ENCODE measurements at regions not wholly inside any gene's neighbourhood (a gene's known extent, or its start where the extent isn't known, plus 50 kb on each side); places are given as distances from the start of the nearest gene placed in this dataset.

DNA sequence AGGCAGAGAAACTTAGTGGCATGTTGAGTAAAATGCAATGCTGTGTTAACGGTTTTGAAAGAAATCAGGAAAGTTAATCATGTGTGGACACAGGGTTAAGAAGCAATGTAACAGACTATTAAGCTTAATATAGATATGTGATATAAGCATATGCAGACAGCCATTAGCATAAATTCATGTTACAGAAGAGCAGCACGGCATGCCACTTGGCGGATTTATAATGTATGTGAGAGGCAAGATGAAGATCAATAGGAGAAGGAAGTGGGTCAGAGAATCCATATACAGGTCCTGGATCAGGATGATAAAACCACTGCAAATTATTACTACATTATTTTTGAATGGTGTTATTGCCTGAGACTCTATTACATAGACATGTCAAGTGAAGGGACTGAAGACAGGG, 694.3 kb downstream of the MCTP2 start:
- no peak for DNase-seq

DNA sequence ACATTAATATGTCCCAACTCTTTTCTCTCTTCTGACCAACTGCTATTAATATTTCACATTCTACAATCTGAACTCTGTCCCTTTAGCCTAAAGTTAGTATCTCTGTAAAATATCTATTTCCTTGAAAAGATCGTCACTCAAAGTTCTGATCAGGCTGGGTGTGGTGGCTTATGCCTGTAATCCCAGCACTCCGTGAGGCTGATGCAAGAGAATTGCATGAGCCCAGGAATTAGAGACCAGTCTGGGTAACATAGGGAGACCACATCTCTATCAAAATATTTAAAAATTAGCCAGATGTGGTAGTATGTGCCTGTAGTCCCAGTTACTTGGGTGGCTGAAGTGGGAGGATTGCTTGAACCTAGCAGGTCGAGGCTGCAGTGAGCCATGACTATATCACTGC, 695.6 kb downstream of the MCTP2 start:
- DNase-seq: no peak

DNA sequence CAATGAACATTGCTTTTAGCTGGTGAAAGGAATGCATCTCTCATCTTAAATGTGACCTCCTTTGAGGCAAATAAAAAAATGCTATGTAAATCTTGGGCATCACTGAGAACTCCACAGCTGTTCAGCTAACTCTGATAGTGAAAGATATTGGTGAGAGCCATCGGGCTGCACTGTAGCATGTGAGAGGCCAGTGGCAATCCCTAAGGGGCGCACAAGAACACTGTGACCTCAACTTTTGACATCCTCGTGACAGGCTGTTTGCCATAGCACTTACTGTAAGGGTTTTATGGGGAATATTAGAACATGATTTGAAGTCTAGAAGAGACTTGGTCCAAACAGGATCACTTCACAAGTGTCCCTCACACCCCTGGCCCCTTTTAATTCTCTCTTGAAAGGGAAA, 697.9 kb downstream of the MCTP2 start:
- DNase-seq: no peak

DNA sequence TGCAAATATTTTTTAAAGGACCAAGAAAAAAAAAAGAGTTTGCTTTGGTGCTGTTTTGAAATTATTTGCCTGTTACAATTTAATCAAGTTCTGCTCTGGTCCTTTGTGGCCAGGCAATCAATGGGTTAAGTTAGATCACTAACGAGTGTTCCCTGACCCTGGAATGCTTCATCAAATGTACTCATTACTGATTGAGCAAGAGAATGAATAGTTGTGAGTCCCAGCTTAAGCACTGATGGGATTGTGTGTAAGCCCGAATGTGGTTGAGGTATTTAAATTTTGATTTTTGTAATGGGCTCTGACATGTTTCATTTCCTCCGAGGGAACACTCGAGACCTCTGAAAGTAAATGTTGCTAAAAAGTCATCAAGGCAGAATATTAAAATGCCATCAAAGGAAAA, 699.1 kb downstream of the MCTP2 start:
- no peak for DNase-seq

DNA sequence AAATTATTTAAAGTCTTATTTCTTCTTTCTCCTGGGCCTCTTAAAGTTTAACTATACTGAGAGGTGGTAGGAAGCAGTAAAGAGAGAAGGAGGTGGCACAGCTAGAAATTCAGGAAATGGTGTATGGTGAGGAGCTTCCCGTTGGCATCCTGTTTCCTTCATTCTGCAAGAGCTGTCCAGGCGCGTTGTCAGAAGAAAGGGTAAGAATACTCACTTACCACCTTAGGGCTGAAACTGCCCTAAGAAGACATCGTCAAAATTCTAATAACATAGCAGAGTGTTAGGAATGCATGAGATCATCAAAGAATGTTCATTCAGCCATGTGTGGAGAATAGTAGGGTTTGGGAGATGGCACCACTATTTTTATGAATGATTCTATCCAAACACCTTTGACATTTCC, 699.6 kb downstream of the MCTP2 start:
- no peak for DNase-seq

DNA sequence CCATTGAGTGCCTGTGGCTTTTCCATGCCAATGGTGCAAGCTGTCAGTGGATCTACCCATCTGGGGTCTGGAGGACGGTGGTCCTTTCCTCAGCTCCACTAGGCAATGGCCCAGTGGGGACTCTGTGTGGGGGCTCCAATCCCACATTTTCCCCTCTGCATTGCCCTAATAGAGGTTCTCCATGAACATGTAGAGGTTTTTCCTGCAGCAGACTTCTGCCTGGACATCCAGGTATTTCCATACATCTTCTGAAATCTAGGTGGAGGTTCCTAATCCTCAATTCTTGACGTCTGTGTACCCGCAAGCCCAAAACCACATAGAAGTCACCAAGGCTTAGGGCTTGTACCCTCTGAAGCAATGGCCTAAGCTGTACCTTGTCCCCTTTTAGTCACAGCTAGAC, 703.1 kb downstream of the MCTP2 start:
- DNase-seq: no peak

DNA sequence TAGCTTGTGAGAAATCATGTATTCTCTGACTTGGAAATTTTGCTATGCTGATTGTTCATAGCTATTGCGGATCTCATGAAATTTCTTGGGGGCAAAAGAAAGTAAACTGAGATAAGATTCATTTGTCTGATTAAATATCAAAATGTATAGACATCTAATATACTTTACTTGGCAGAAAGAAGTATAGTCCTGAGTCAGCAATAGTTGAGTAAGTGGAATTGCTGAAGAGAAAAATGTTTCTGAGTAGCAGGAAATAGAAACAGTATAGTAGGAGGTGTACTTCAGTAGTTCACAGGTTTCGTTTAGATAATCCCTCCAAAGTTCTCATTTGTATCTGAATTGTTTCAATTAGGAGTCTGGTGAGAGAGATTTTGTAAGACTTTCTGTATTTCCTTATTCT, 705.9 kb downstream of the MCTP2 start:
- DNase-seq: no peak

DNA sequence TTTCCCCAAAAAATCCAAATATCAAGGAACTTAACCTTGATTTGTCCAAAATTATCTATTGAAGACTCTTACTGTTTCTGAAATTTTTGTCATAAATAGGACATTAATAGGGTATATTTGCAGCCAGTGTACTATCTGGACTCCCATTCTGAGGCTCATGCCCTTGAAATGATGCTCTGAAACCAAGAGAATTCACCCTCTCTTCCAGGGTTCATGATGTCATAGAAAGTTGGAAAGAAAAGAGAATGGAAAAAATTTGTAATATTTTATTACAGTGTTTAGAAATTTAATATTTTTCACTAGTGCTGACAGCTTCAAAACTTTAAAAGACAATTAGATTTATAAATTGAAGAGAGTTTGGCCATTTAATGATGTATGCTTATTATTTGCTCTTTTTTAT, 712.5 kb downstream of the MCTP2 start:
- DNase-seq: no peak

DNA sequence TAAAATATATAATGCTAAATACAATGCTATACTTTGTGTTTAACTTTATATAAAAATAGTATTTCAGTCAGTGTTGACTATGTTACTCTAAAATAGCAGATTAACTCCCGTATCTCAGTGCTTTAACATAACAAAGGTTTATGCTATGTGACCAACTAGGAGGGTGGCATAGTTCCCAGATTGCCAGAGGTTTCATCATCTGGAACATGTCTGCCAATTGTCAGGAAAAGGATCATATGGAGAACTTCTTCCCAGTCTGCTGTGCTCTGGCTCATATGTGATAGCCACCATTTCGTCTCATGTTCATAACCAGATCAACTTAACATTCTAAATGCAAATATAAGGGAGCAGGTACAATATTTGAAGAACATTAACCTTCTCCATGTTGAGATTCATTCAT, 720.2 kb downstream of the MCTP2 start:
- DNase-seq: no peak

DNA sequence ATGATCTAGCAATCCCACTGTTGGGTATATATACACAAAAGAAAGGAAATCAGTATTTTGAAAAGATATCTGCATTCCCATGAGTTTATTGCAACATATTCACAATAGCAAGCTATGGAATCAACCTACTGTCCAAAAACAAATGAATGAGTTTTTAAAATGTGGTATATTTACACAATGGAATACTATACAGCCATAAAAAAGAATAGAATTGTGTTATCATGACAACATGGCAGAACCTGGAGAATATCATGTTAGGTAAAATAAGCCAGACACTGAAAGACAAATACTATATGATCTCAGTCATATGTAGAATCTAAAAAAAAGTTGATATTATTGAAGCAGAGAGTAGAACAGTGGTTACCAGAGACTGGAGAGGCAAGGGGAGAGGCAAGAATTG, 732.6 kb downstream of the MCTP2 start:
- DNase-seq: no peak

DNA sequence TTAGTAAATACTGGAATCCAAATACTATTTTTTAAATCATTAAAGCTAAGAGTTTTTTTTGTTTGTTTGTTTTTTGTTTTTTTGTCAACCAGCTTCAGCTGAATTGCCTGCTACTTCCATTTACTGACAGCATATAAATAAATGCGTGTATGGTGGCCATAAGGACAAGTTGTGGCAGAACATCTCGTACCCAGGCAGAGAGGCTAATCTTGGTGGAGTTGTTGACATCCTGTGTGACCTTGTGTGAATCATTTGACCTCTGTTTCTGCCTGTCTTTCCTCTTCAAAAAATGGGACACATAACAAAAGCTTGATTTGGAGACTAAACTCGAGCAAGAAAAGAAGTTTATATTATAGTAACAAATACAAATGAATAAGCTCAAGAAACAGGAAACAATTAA, 734.2 kb downstream of the MCTP2 start:
- no peak for DNase-seq

DNA sequence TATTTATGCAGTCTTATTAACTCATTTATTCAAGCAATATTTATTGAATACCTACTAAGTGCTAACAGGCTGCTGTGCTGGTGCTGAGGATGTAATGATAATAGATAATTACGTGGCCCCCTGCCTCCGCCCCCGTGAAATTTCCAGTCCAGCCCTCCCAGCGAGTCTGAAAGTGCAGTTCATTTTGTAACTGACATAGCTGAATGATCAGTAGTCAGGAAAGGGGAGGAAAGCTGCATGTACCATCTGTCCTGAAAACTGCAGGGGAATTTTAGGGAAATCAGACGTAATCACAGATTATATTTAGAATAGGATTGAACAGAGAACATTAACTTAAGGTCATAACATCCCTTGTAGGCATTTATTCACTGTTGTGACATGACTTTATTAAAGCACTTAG, 736.8 kb downstream of the MCTP2 start:
- no peak for DNase-seq

DNA sequence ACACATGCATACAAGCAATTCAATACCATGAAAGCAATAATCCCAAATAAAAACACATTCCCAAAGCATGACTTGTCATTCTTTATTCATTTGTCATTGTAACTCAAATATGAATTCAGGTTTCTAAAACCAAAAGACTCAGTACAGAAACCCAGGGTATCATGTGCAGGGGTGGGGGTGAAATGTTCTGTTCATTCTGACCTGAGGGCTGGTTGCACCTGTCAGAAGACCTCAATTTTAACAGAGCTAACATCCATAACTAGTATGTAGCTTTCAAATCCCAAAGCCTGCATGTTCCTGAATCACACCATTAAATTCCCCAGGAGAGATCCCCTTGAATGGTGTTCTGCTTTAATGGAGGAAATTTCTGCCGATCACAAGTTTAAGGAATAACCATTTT, 738.7 kb downstream of the MCTP2 start:
- DNase-seq: no peak

DNA sequence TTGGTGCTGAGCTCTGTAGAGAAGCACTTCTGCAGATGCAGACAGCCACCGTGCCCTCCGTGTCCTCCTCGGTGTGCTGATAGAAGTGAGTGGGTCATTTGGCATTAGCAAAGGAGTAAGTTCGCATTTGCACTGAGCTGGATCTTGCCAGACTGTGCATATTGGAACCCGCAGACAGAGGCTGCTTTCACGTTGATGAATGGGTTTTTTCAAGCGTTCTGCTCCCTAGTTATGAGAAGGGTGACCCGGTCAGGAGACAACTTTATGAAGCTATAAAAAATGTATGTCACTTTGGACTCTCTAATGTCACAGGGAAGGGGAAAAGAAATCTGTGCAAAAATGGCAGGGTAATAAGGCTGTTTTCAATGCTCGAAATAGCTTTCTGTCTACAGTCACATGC, 739.4 kb downstream of the MCTP2 start:
- no peak for DNase-seq

DNA sequence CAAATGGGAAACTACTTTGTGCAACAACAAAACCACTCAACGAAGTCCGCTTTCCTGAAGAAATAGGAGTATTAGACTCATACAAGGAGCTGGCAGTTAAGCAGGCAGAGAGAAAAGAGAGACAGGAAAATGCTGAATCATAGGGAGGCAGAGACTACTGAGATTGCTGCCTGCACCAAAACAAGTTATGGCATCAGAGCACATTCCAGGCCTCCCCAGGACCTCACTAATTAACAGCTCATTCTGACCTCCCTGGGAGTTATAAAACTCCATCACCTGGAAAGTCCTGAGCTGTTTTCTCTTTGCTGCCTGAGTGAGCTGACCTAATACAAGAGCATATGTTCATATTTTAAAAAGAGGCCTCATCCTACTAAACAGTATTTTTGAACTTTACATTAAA, 741.0 kb downstream of the MCTP2 start:
- DNase-seq: no peak

DNA sequence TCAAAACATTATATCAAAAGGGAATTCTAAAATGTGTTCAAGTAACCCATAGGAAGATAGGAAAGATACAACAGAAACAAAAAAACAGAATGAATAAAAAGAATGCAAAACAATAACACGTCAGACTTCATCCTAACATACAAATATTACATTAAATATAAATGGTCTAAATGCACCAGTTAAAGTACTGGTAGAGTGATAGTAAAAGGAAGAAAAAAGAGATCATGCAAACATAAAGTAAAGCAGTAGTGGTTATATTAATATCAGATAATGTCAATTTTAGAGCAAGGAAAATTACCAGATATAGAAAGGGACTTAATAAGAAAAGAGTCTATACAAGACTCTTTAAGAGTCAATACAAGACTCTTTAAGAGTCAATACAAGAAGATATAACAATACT, 755.7 kb downstream of the MCTP2 start:
- DNase-seq: no peak

DNA sequence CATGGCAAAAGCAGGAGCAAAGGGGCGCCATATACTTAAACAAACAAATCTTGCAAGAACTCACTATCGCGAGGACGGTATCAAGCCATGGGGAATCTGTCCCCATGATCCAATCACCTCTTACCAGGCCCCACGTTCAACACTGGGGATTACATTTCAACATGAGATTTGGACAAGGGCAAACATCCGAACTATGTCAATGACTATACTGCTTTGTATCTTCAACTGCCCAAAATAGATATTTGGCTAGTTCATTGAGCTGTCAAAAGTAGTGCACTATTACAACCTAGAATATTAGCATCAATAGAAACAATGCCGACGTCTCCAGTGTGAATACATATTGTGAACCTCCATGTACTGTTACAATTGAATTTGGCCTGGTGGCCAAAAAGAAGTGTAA, 760.4 kb downstream of the MCTP2 start:
- DNase-seq: no peak

DNA sequence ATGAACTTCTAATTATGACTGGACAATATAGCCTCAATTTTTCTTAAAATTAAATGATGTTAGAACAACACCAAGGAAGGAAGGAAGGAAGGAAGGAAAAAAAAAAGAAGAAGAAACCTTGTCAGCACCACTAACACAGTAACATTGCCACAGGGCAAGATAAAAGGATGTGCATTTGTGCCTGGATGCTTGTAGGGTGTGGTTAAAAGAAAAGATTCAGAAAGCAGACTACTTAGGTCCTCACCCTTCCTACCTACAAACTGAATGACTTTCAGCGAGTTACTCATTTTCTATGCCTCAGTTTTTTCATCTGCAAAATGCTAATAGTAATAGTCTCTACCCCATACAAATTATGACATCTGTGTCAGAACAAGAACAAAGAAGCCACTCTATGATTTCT, 778.3 kb downstream of the MCTP2 start:
- no peak for DNase-seq

DNA sequence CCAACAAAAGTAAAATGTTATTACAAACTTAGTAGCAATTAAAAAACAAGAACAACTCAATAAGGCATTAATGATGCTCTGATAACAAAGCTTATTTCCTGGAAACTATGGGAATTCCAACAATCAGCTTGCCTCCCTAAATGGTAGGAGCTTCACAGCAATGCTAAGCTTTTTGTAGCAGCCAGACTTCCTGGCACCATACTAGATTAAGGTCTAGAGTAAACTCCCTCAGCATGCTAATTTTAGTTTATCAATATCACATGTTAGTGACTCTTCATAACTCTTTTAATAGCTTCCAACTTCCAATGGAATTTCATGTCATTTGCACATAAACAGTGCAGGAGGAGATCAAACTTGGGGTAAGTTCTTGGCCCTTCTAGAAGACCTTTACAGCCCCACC, 782.0 kb downstream of the MCTP2 start:
- DNase-seq: peak; percentile 40

DNA sequence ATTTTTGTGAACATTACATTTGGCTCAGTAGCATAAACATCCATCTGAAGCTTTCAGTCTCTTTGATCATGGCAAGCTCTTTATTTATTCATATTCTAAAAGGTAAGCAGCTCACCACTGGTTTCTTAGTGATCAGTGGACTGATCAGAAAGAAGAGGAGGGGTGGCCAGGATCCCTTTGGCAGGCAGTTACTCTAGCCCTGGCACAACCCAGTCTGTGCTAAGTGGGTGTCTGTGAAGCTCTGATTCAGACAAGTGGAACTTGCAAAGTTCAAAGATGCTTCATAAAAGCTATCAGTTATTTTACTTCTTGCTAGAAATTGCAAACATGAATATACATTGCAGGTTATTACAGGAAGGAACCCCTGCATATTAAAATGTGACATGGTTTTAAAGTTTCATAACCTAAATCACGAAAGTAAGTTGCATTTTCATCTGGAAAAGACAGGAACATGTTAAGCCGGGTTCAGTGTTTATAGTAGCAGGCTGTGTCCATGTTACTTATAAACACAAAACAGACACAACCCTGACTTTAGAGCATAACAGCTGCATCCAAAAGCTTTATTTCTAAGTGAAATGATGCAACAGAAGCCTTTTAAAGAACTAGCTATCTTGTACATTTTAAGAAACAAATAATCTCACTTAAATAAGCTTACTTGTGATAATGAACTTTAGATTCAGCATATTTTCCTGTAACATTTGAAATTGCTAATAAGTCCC, 785.3 kb downstream of the MCTP2 start:
- no peak for DNase-seq

DNA sequence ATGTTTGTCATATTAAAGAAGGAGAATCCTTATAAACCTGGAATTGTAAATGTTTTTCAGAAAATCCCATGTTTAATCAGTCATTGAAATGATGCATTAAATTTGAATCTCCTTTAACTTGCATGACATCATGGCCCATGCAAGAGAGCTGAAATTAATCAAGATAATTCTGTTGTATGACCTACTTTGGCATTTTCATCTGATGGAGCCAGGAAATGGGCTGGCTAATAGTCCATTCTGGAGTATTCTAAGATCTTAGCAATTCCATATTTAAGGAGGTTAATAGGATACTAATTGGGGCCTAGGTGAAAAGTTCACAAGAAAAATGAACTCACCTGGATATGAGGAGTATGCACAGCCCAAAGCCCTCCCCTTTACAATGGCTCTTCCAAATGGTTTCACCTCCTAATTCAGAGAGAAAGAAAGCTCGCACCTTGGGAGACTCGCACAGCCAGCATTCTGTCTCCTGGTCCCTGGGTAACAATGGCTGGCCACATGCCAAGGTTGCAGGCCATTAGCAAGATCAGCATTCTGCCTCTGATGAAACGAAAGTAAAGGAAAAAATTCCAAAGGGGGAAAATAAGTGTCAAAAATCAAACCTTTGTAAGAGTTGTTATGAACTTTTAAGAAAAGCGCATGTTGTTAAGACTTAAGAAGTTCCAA, 786.4 kb downstream of the MCTP2 start:
- DNase-seq: no peak

DNA sequence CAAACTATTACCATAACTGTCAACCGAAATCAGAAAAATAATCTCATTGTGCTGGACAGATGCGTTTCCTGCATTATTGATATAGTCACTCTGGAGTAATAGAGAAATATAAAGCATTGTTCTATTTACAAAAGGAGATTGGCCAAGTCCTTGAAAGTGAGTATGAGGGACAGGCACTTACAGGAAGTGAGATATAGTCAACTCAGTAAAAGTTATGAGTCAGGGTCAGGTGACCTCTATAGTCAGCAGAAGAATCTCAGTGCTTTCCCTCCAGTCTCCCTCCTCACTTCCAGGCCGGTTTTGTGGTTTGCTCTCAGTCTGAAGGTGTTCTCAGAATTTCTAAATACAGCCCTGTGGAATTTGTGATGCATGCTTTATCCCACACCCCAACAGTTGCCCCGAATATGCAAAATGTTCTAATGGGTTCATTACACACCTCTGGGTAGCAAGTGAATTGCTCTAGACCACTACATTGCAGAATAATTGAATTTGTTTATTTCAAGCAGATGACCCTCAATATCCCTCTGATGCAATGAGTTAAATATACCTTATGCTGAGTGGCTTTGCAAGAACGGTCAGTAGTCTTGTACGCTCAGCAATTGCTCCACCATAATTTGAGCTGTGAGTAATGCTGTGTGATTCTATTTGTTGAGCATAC, 787.7 kb downstream of the MCTP2 start:
- peak; percentile 59 for DNase-seq

DNA sequence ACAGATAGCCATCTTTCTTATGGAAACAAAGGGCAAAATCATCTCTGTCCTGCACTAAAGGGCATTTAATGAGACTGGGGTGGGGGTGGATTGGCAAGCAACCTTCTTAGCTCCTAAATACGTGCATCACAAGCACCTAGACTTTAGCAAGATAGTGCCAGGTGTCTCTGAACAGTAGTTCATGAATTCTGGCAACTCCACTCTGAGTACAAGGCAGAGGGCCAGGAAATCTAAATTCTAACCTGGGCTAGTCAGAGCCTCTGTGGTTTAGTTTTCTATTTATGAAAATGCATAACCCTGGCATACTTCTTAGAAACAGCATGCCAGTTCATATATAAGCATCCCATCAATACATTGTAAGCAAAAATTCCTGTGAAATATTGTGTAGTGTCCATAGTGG, 788.5 kb downstream of the MCTP2 start:
- DNase-seq: no peak

DNA sequence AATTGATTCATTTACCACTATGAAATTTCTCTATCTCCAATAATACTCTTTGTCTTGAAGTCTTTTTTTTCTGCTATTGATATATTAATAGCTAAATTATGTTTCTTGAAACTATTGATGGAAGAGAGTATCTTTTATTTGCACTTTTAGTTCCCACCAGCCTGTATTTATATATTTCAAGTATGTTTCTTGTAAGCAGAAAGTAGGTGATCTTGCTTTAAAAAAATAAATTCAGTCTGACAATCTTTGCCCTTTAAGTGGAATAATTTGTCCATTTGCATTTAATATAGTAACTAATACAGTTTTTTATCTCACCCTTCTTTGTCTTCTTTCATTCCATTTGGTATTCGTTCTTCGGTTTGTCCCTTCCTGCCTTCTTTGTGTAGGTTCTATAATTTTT, 790.5 kb downstream of the MCTP2 start:
- DNase-seq: no peak

DNA sequence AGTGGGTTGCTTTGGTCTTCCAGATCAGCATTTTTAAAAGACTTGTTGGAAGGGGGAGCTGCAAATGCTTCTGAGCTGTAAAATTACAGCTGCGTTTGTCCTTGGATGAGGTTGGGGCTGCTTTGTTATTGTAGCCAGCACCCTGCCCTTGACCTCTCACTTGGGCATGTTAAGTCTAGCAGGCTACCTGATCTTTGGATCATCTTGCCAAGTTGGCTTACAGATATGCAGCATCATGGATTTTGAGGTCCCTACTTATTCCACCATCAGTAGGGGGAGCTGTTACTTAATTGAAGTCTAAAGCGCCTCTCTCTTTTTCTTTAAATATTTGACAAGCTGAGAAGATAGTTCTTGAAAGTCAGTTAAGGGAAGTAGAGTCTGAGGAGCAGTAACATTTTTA, 793.0 kb downstream of the MCTP2 start:
- peak; percentile 19 for DNase-seq

Measured in fibroblast of skin of right quadriceps (primary cell).